Neural progenitor cell (in vitro differentiated cells): ENCODE measurements at regions not wholly inside any gene's neighbourhood (a gene's known extent, or its start where the extent isn't known, plus 50 kb on each side); places are given as distances from the start of the nearest gene placed in this dataset.

Experiments
- DNase-seq: peaks from one replicate; pipeline ENCODE4 v3.0.0-alpha.2; 2016; ENCODE audit warnings: low spot score
- H2AFZ ChIP-seq: fragments of 200-600 bp; sonication (generic); replicated peaks from 2 replicates; pipeline ENCODE4 v1.6.1; 2016; ENCODE audit warnings: antibody characterized with exemption
- H3F3A ChIP-seq: fragments of 200-600 bp; sonication (generic); 2 replicates; pipeline ENCODE4 v1.6.1; 2016; ENCODE audit warnings: antibody characterized with exemption, low read depth
- H3K27ac ChIP-seq: fragments of 200-600 bp; sonication (generic); 2 replicates; pipeline ENCODE4 v1.5.1; 2016; ENCODE audit warnings: mild to moderate bottlenecking
- H3K27me3 ChIP-seq: fragments of 200-600 bp; sonication (generic); 2 replicates; pipeline ENCODE4 v1.6.1; 2016; ENCODE audit warnings: mild to moderate bottlenecking, moderate library complexity
- H3K36me3 ChIP-seq: fragments of 200-600 bp; sonication (generic); 2 replicates; pipeline ENCODE4 v1.5.1; 2016
- H3K4me1 ChIP-seq: fragments of 200-600 bp; sonication (generic); 2 replicates; pipeline ENCODE4 v1.6.1; 2016; ENCODE audit warnings: mixed run types
- H3K4me2 ChIP-seq: fragments of 200-600 bp; sonication (generic); 2 replicates; pipeline ENCODE4 v1.6.1; 2016
- H3K4me3 ChIP-seq: fragments of 200-600 bp; sonication (generic); 2 replicates; pipeline ENCODE4 v1.5.1; 2016
- H3K79me2 ChIP-seq: fragments of 200-600 bp; sonication (generic); 2 replicates; pipeline ENCODE4 v1.6.1; 2016; ENCODE audit warnings: low read depth
- H3K9ac ChIP-seq: fragments of 200-600 bp; sonication (generic); 2 replicates; pipeline ENCODE4 v1.6.1; 2016
- H3K9me3 ChIP-seq: fragments of 200-600 bp; sonication (generic); 2 replicates; pipeline ENCODE4 v1.5.1; 2016; ENCODE audit warnings: low read depth
- H4K20me1 ChIP-seq: fragments of 200-600 bp; sonication (generic); 2 replicates; pipeline ENCODE4 v1.6.1; 2016; ENCODE audit warnings: low read depth
- H3K27ac Mint-ChIP-seq: 3 replicates; pipeline ENCODE4 v1.8.0; 2021; ENCODE audit warnings: mixed read lengths
- H3K27me3 Mint-ChIP-seq: 2 replicates; pipeline ENCODE4 v1.8.0; 2022; ENCODE audit warnings: low read depth, mild to moderate bottlenecking, inconsistent platforms, moderate library complexity, mixed read lengths; ENCODE audit not compliant: insufficient read depth
- H3K36me3 Mint-ChIP-seq: 3 replicates; pipeline ENCODE4 v1.8.0; 2021; ENCODE audit warnings: mixed read lengths
- H3K4me1 Mint-ChIP-seq: 3 replicates; pipeline ENCODE4 v1.8.0; 2021; ENCODE audit warnings: mixed read lengths
- H3K4me3 Mint-ChIP-seq: 3 replicates; pipeline ENCODE4 v1.8.0; 2021; ENCODE audit warnings: mild to moderate bottlenecking, moderate library complexity, mixed read lengths
- H3K9me3 Mint-ChIP-seq: 3 replicates; pipeline ENCODE4 v1.8.0; 2020; ENCODE audit warnings: mixed read lengths
- CTCF ChIP-seq: fragments of 200-600 bp; sonication (generic); IDR thresholded peaks from 2 replicates; pipeline ENCODE4 v1.5.1; 2017; ENCODE audit warnings: antibody characterized with exemption, mild to moderate bottlenecking
- EZH2 ChIP-seq: fragments of 200-600 bp; sonication (generic); IDR thresholded peaks from 2 replicates; pipeline ENCODE4 v1.6.1; 2017; ENCODE audit warnings: antibody characterized with exemption, mild to moderate bottlenecking, moderate library complexity
- EZH2phosphoT487 ChIP-seq: fragments of 200-600 bp; sonication (generic); IDR thresholded peaks from 2 replicates; pipeline ENCODE4 v1.6.1; 2017; ENCODE audit warnings: antibody characterized with exemption

DNA sequence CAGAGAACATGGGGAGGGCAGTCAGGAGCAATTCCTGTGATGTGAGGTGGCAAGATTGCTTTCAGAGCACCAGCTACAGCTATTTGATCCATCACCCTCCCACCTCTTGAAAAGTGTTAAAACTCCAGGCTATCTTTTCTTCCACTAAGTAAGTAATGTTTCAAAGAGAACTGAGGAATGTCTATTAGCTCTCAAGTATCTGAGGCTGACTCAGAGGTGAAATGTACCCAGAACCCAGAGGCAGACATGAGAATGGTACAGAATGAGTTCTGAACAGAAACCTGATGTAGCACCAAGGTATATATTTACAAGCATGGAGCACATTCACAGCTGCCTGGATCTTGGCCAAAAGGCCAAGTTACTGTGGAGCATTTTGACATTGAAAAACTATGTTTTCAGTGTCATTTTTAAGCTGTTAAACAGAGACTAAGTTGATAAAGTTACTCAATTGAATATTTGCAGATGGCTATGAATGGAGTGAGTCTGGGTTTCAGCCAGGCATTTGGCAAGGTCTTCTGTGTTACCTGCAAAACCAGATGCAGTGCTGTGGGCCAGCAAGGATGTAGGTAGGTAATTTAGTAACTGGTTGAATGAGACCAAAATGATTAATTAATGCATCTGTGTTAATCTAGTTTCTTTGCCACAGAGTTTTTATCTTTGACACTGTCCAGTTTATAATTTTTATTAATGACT is 227.7 kb upstream of the CD96 start:
- Mint-ChIP-seq H3K27me3 (no peaks in the 10 kb centered on the region), H3K4me1 (no peaks in the 10 kb centered on the region), H3K36me3 (no peaks in the 10 kb centered on the region), H3K4me3 (no peak overlapping the region), H3K9me3 (no peaks in the 10 kb centered on the region), H3K27ac (no peak overlapping the region)
- H3K27ac ChIP-seq, result no peak overlapping the region
- no peaks in the 10 kb centered on the region for H3F3A ChIP-seq
- H3K9me3 ChIP-seq, result no peaks in the 10 kb centered on the region
- TF ChIP-seq EZH2phosphoT487, result no peak
- TF ChIP-seq EZH2, result no peak
- TF ChIP-seq CTCF, result no peak
- no peaks in the 10 kb centered on the region for H4K20me1 ChIP-seq
- H3K9ac ChIP-seq, result no peak overlapping the region
- no peak overlapping the region for H3K4me3 ChIP-seq
- no peak for DNase-seq
- H3K36me3 ChIP-seq, result no peaks in the 10 kb centered on the region
- no peaks in the 10 kb centered on the region for H3K79me2 ChIP-seq
- no peak overlapping the region for H2AFZ ChIP-seq
- no peak overlapping the region for H3K4me2 ChIP-seq
- no peaks in the 10 kb centered on the region for H3K27me3 ChIP-seq
- no peaks in the 10 kb centered on the region for H3K4me1 ChIP-seq

DNA sequence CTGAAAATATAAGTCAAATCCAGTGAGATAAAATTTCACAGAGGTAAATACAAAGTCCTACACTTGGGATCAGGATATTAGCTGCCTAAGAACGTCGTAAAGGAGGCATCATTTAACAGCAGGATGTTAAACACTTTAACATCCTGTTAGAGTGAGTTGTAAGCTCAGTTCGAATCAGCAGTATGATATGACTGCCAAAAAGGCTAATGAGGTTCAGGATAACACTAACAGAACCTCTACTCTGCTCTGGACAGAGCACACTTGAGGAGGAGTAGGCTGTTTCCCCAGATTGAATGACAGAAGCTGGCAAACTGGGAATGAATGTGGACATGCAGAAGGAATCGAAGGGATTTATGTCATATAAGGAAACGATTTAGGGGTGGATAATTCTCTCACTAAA is 227.1 kb upstream of the CD96 start:
- Histone ChIP-seq H3K4me3 (no peak overlapping the region), H3K79me2 (no peaks in the 10 kb centered on the region), H2AFZ (no peak overlapping the region), H3K4me1 (no peaks in the 10 kb centered on the region), H3K9ac (no peak overlapping the region), H3F3A (no peaks in the 10 kb centered on the region), H3K4me2 (no peak overlapping the region), H3K9me3 (no peaks in the 10 kb centered on the region), H3K36me3 (no peaks in the 10 kb centered on the region), H3K27ac (no peak overlapping the region), H3K27me3 (no peaks in the 10 kb centered on the region), H4K20me1 (no peaks in the 10 kb centered on the region)
- H3K4me1 Mint-ChIP-seq, result no peaks in the 10 kb centered on the region
- DNase-seq, result no peak
- H3K27ac Mint-ChIP-seq, result no peak overlapping the region
- H3K4me3 Mint-ChIP-seq, result no peak overlapping the region
- TF ChIP-seq EZH2 (no peak), CTCF (no peak), EZH2phosphoT487 (no peak)
- no peaks in the 10 kb centered on the region for H3K27me3 Mint-ChIP-seq
- H3K9me3 Mint-ChIP-seq, result no peaks in the 10 kb centered on the region
- no peaks in the 10 kb centered on the region for H3K36me3 Mint-ChIP-seq

- H3K4me2 ChIP-seq, result no peak overlapping the region
Measured at GRCh38 chr3:111315930-111316587, 225.9 kb upstream of the CD96 start.

More at GRCh38 chr3:111315930-111316587, 225.9 kb upstream of the CD96 start:
- H3K27ac Mint-ChIP-seq, result no peak overlapping the region
- no peak overlapping the region for H3K9ac ChIP-seq
- H3K27me3 Mint-ChIP-seq, result no peaks in the 10 kb centered on the region
- H4K20me1 ChIP-seq, result no peaks in the 10 kb centered on the region
- TF ChIP-seq CTCF (no peak), EZH2 (no peak), EZH2phosphoT487 (no peak)
- H3K4me1 Mint-ChIP-seq, result no peaks in the 10 kb centered on the region
- no peak overlapping the region for H3K4me3 ChIP-seq
- no peaks in the 10 kb centered on the region for H3K36me3 Mint-ChIP-seq
- no peaks in the 10 kb centered on the region for H3K27me3 ChIP-seq
- H3F3A ChIP-seq, result no peaks in the 10 kb centered on the region
- H2AFZ ChIP-seq, result peak overlapping the region; percentile 5
- no peaks in the 10 kb centered on the region for H3K9me3 Mint-ChIP-seq
- no peak overlapping the region for H3K27ac ChIP-seq
- H3K36me3 ChIP-seq, result no peaks in the 10 kb centered on the region
- no peak overlapping the region for H3K4me3 Mint-ChIP-seq
- no peaks in the 10 kb centered on the region for H3K79me2 ChIP-seq
- DNase-seq, result no peak
- no peaks in the 10 kb centered on the region for H3K4me1 ChIP-seq
- H3K9me3 ChIP-seq, result no peaks in the 10 kb centered on the region
